ENCODE measurements at regions not wholly inside any gene's neighbourhood (a gene's known extent, or its start where the extent isn't known, plus 50 kb on each side); places are given as distances from the start of the nearest gene placed in this dataset.

- Mint-ChIP-seq H3K4me1 (no peaks in the 10 kb centered on the region), H3K27ac (no peak overlapping the region), H3K4me3 (no peak overlapping the region), H3K27me3 (ENCODE audit: low read depth in 3 of 3) (no peaks in the 10 kb centered on the region), H3K36me3 (no peaks in the 10 kb centered on the region), H3K9me3 (peaks cover 0 to 14% (median 3%) of the 10 kb centered on the region in 7 donors)
- H3K9me3 ChIP-seq (replicated peaks in 1 of 2; ENCODE audit: control insufficient read depth in 1 of 2, insufficient read depth in 1 of 2, low read length in 2 of 2) = peaks cover 3 to 8% of the 10 kb centered on the region in 2 donors
- no peak for TF ChIP-seq CTCF (IDR thresholded peaks at IDR 0.05)
- H2AFZ ChIP-seq (ENCODE audit: insufficient read depth, low read depth, low read length, poor library complexity, severe bottlenecking) = no peak overlapping the region
- DNase-seq = no peak
- no CpG with 5 or more reads among the region's 4 CpGs for WGBS (ENCODE audit: insufficient coverage)
- H4K20me1 ChIP-seq (ENCODE audit: insufficient read depth, low read length) = no peaks in the 10 kb centered on the region
- H3K27ac ChIP-seq (ENCODE audit: low read depth in 1 of 2, low read length in 2 of 2) = no peak overlapping the region
- H3K4me3 ChIP-seq (replicated peaks in 1 of 3; ENCODE audit: low read depth in 2 of 3, low read length in 3 of 3) = no peak overlapping the region
- intact Hi-C loops (cut with micrococcal nuclease) = no loop called here
- H3K79me2 ChIP-seq (ENCODE audit: insufficient read depth, low read length) = no peaks in the 10 kb centered on the region
- no peaks in the 10 kb centered on the region for H3K4me1 ChIP-seq (ENCODE audit: control insufficient read depth in 1 of 2, insufficient read depth in 2 of 2, low read length in 2 of 2)
- no peaks in the 10 kb centered on the region for H3K27me3 ChIP-seq (ENCODE audit: control insufficient read depth in 2 of 2, insufficient read depth in 2 of 2, low read length in 2 of 2)
- no peak overlapping the region for H3K4me2 ChIP-seq (replicated peaks; ENCODE audit: extremely low read depth, low read length, poor library complexity, severe bottlenecking)
- H3K36me3 ChIP-seq (replicated peaks in 1 of 2; ENCODE audit: control insufficient read depth in 1 of 2, insufficient read depth in 2 of 2, low read length in 2 of 2) = no peaks in the 10 kb centered on the region
- H3K9ac ChIP-seq (ENCODE audit: insufficient read depth, low read length, poor library complexity, severe bottlenecking) = no peak overlapping the region
Observed at GRCh38 chr5:167460449-167461020, 830.9 kb upstream of the WWC1 start.

DNA sequence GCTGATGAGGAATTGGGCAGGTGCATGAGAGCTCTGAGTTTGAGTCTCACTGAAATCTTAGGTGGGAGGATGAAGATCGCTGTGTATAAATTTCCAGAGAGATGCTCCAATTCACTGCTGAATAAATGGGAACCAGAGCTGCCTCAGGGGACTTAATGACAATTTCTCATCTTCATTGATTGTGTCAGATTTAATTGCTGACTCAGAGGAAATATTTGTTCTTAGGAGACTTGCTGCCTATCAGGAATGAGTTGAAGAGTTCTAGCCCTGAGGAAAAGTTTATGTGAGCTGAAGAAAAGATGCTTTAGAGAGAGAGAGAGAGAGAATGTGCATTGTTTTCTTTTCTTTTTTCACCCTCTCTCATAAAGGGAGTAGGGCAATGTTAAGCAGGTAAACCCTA, 827.5 kb upstream of the WWC1 start:
- no peaks in the 10 kb centered on the region for H3K27me3 ChIP-seq (ENCODE audit: control insufficient read depth in 2 of 2, insufficient read depth in 2 of 2, low read length in 2 of 2)
- H3K4me1 ChIP-seq (ENCODE audit: control insufficient read depth in 1 of 2, insufficient read depth in 2 of 2, low read length in 2 of 2) = no peaks in the 10 kb centered on the region
- no peaks in the 10 kb centered on the region for H3K36me3 ChIP-seq (replicated peaks in 1 of 2; ENCODE audit: control insufficient read depth in 1 of 2, insufficient read depth in 2 of 2, low read length in 2 of 2)
- Mint-ChIP-seq H3K4me3 (no peak overlapping the region), H3K4me1 (no peaks in the 10 kb centered on the region), H3K27me3 (ENCODE audit: low read depth in 3 of 3) (peaks cover 0 to 1% (median 0%) of the 10 kb centered on the region in 3 donors), H3K27ac (no peak overlapping the region), H3K36me3 (no peaks in the 10 kb centered on the region), H3K9me3 (peaks cover 2 to 14% (median 4%) of the 10 kb centered on the region in 7 donors)
- no peaks in the 10 kb centered on the region for H3K79me2 ChIP-seq (ENCODE audit: insufficient read depth, low read length)
- WGBS (ENCODE audit: insufficient coverage) = 100% methylated on average over 1 of the region's 1 CpG
- H4K20me1 ChIP-seq (ENCODE audit: insufficient read depth, low read length) = no peaks in the 10 kb centered on the region
- peaks cover 3 to 8% of the 10 kb centered on the region in 2 donors for H3K9me3 ChIP-seq (replicated peaks in 1 of 2; ENCODE audit: control insufficient read depth in 1 of 2, insufficient read depth in 1 of 2, low read length in 2 of 2)
- H2AFZ ChIP-seq (ENCODE audit: insufficient read depth, low read depth, low read length, poor library complexity, severe bottlenecking) = no peak overlapping the region
- intact Hi-C loops (cut with micrococcal nuclease) = no loop called here
- no peak overlapping the region for H3K4me2 ChIP-seq (replicated peaks; ENCODE audit: extremely low read depth, low read length, poor library complexity, severe bottlenecking)
- no peak overlapping the region for H3K9ac ChIP-seq (ENCODE audit: insufficient read depth, low read length, poor library complexity, severe bottlenecking)
- no peak overlapping the region for H3K4me3 ChIP-seq (replicated peaks in 1 of 3; ENCODE audit: low read depth in 2 of 3, low read length in 3 of 3)
- TF ChIP-seq CTCF (IDR thresholded peaks at IDR 0.05) = no peak
- H3K27ac ChIP-seq (ENCODE audit: low read depth in 1 of 2, low read length in 2 of 2) = no peak overlapping the region
- DNase-seq = no peak

Measured in CD14-positive monocyte (primary cell).